T-helper 1 cell treated with Interleukin-12 subunit alpha and Interleukin-12 subunit beta and Interleukin-4 antibody, amounts not matched to agents 30 μg/mL and 1 μg/mL, for 36 hours (primary cell): ENCODE measurements at regions not wholly inside any gene's neighbourhood (a gene's known extent, or its start where the extent isn't known, plus 50 kb on each side); places are given as distances from the start of the nearest gene placed in this dataset.

Experiments used
- H3K27ac Mint-ChIP-seq: one replicate; pipeline ENCODE4 v1.8.0; 2021; ENCODE audit warnings: mild to moderate bottlenecking, mixed read lengths
- H3K27me3 Mint-ChIP-seq: one replicate; pipeline ENCODE4 v1.8.0; 2021; ENCODE audit warnings: low read depth, mixed read lengths
- H3K36me3 Mint-ChIP-seq: one replicate; pipeline ENCODE4 v1.8.0; 2021; ENCODE audit warnings: low read depth, mixed read lengths
- H3K4me1 Mint-ChIP-seq: one replicate; pipeline ENCODE4 v1.8.0; 2021; ENCODE audit warnings: low read depth, mixed read lengths
- H3K4me3 Mint-ChIP-seq: one replicate; pipeline ENCODE4 v1.8.0; 2021; ENCODE audit warnings: mild to moderate bottlenecking, moderate library complexity, mixed read lengths
- H3K9me3 Mint-ChIP-seq: one replicate; pipeline ENCODE4 v1.8.0; 2021; ENCODE audit warnings: mixed read lengths

GRCh38 chr6:139713424-139713823, 339.0 kb upstream of the CITED2 start:
- Mint-ChIP-seq H3K27me3 (peaks cover 9% of the 10 kb centered on the region), H3K4me1 (no peaks in the 10 kb centered on the region), H3K9me3 (no peaks in the 10 kb centered on the region), H3K36me3 (no peaks in the 10 kb centered on the region), H3K27ac (no peak overlapping the region), H3K4me3 (no peak overlapping the region)

GRCh38 chr6:139712830-139713229, 338.4 kb upstream of the CITED2 start:
- H3K27me3 Mint-ChIP-seq: peaks cover 9% of the 10 kb centered on the region
- H3K4me3 Mint-ChIP-seq: no peak overlapping the region
- no peaks in the 10 kb centered on the region for H3K4me1 Mint-ChIP-seq

GRCh38 chr6:139711804-139712585, 337.5 kb upstream of the CITED2 start:
- Mint-ChIP-seq H3K36me3 (no peaks in the 10 kb centered on the region), H3K4me1 (no peaks in the 10 kb centered on the region), H3K27ac (no peak overlapping the region), H3K27me3 (peaks cover 9% of the 10 kb centered on the region), H3K4me3 (no peak overlapping the region), H3K9me3 (no peaks in the 10 kb centered on the region)

More at GRCh38 chr6:139712830-139713229, 338.4 kb upstream of the CITED2 start:
- no peak overlapping the region for H3K27ac Mint-ChIP-seq
- H3K9me3 Mint-ChIP-seq: no peaks in the 10 kb centered on the region
- H3K36me3 Mint-ChIP-seq: no peaks in the 10 kb centered on the region

GRCh38 chr6:139710556-139710955, 336.1 kb upstream of the CITED2 start:
- no peak overlapping the region for H3K4me3 Mint-ChIP-seq
- H3K27ac Mint-ChIP-seq: no peak overlapping the region
- H3K9me3 Mint-ChIP-seq: no peaks in the 10 kb centered on the region

GRCh38 chr6:139708337-139709199, 334.1 kb upstream of the CITED2 start:
- Mint-ChIP-seq H3K4me1 (no peaks in the 10 kb centered on the region), H3K36me3 (no peaks in the 10 kb centered on the region), H3K27me3 (peaks cover 3% of the 10 kb centered on the region), H3K27ac (no peak overlapping the region), H3K9me3 (no peaks in the 10 kb centered on the region), H3K4me3 (no peak overlapping the region)

More at GRCh38 chr6:139710556-139710955, 336.1 kb upstream of the CITED2 start:
- Mint-ChIP-seq H3K27me3 (peaks cover 9% of the 10 kb centered on the region), H3K36me3 (no peaks in the 10 kb centered on the region), H3K4me1 (no peaks in the 10 kb centered on the region)

- H3K27me3 Mint-ChIP-seq: no peaks in the 10 kb centered on the region
- no peaks in the 10 kb centered on the region for H3K4me1 Mint-ChIP-seq
- no peaks in the 10 kb centered on the region for H3K9me3 Mint-ChIP-seq
- H3K36me3 Mint-ChIP-seq: no peaks in the 10 kb centered on the region
- H3K4me3 Mint-ChIP-seq: no peak overlapping the region
- H3K27ac Mint-ChIP-seq: no peak overlapping the region
Measured at GRCh38 chr6:139706912-139707311, 332.5 kb upstream of the CITED2 start.

GRCh38 chr6:139705284-139705683, 330.8 kb upstream of the CITED2 start:
- H3K4me1 Mint-ChIP-seq: no peaks in the 10 kb centered on the region
- H3K9me3 Mint-ChIP-seq: no peaks in the 10 kb centered on the region
- no peaks in the 10 kb centered on the region for H3K36me3 Mint-ChIP-seq
- H3K4me3 Mint-ChIP-seq: no peak overlapping the region
- no peaks in the 10 kb centered on the region for H3K27me3 Mint-ChIP-seq
- no peak overlapping the region for H3K27ac Mint-ChIP-seq

- no peaks in the 10 kb centered on the region for H3K36me3 Mint-ChIP-seq
- H3K9me3 Mint-ChIP-seq: no peaks in the 10 kb centered on the region
- no peaks in the 10 kb centered on the region for H3K27me3 Mint-ChIP-seq
- no peak overlapping the region for H3K4me3 Mint-ChIP-seq
- no peaks in the 10 kb centered on the region for H3K4me1 Mint-ChIP-seq
- H3K27ac Mint-ChIP-seq: no peak overlapping the region
Measured at GRCh38 chr6:139703780-139704179, 329.3 kb upstream of the CITED2 start.

- no peak overlapping the region for H3K27ac Mint-ChIP-seq
- H3K9me3 Mint-ChIP-seq: no peaks in the 10 kb centered on the region
- no peaks in the 10 kb centered on the region for H3K4me1 Mint-ChIP-seq
- no peaks in the 10 kb centered on the region for H3K36me3 Mint-ChIP-seq
- H3K4me3 Mint-ChIP-seq: no peak overlapping the region
- no peaks in the 10 kb centered on the region for H3K27me3 Mint-ChIP-seq
Measured at GRCh38 chr6:139702706-139703105, 328.3 kb upstream of the CITED2 start.

GRCh38 chr6:139701695-139702094, 327.2 kb upstream of the CITED2 start:
- Mint-ChIP-seq H3K27ac (no peak overlapping the region), H3K4me1 (no peaks in the 10 kb centered on the region), H3K27me3 (peaks cover under 1% of the 10 kb centered on the region), H3K9me3 (no peaks in the 10 kb centered on the region), H3K4me3 (no peak overlapping the region), H3K36me3 (no peaks in the 10 kb centered on the region)

GRCh38 chr6:139701003-139701402, 326.6 kb upstream of the CITED2 start:
- peaks cover 4% of the 10 kb centered on the region for H3K27me3 Mint-ChIP-seq
- H3K4me3 Mint-ChIP-seq: no peak overlapping the region

GRCh38 chr6:139699911-139700310, 325.5 kb upstream of the CITED2 start:
- Mint-ChIP-seq H3K9me3 (no peaks in the 10 kb centered on the region), H3K36me3 (no peaks in the 10 kb centered on the region), H3K4me3 (no peak overlapping the region), H3K27ac (no peak overlapping the region), H3K27me3 (peaks cover 9% of the 10 kb centered on the region), H3K4me1 (no peaks in the 10 kb centered on the region)

More at GRCh38 chr6:139701003-139701402, 326.6 kb upstream of the CITED2 start:
- no peaks in the 10 kb centered on the region for H3K9me3 Mint-ChIP-seq
- H3K36me3 Mint-ChIP-seq: no peaks in the 10 kb centered on the region
- no peak overlapping the region for H3K27ac Mint-ChIP-seq
- no peaks in the 10 kb centered on the region for H3K4me1 Mint-ChIP-seq

- Mint-ChIP-seq H3K4me3 (no peak overlapping the region), H3K27me3 (peaks cover 11% of the 10 kb centered on the region), H3K27ac (no peak overlapping the region), H3K36me3 (no peaks in the 10 kb centered on the region), H3K9me3 (no peaks in the 10 kb centered on the region), H3K4me1 (no peaks in the 10 kb centered on the region)
Measured at GRCh38 chr6:139699335-139699734, 324.9 kb upstream of the CITED2 start.

- H3K4me3 Mint-ChIP-seq: no peak overlapping the region
- H3K36me3 Mint-ChIP-seq: no peaks in the 10 kb centered on the region
- H3K4me1 Mint-ChIP-seq: no peaks in the 10 kb centered on the region
- H3K27me3 Mint-ChIP-seq: peaks cover 11% of the 10 kb centered on the region
- no peak overlapping the region for H3K27ac Mint-ChIP-seq
- H3K9me3 Mint-ChIP-seq: no peaks in the 10 kb centered on the region
Measured at GRCh38 chr6:139698526-139699176, 324.2 kb upstream of the CITED2 start.
